Subcutaneous abdominal adipose tissue (tissue), 5 donors: ENCODE measurements at regions not wholly inside any gene's neighbourhood (a gene's known extent, or its start where the extent isn't known, plus 50 kb on each side); places are given as distances from the start of the nearest gene placed in this dataset.

Source experiments
- H3K27ac ChIP-seq: one replicate; pipeline ENCODE4 v1.7.0; 2013; ENCODE audit warnings: low read depth, mild to moderate bottlenecking, inconsistent platforms, low read length, moderate library complexity
- H3K27me3 ChIP-seq, 5 donors: one replicate each; pipeline ENCODE4 v1.7.0; 2013; ENCODE audit warnings: low read length in 5 of 5, inconsistent platforms in 1 of 5; ENCODE audit not compliant: control insufficient read depth in 5 of 5, insufficient read depth in 4 of 5
- H3K36me3 ChIP-seq, 5 donors: one replicate each; pipeline ENCODE4 v1.7.0; 2013; ENCODE audit warnings: low read length in 5 of 5; ENCODE audit not compliant: control insufficient read depth in 5 of 5, insufficient read depth in 5 of 5
- H3K4me1 ChIP-seq, 5 donors: one replicate each; pipeline ENCODE4 v1.7.0; 2013; ENCODE audit warnings: low read length in 5 of 5, mild to moderate bottlenecking in 3 of 5, moderate library complexity in 1 of 5; ENCODE audit not compliant: control insufficient read depth in 5 of 5, insufficient read depth in 5 of 5
- H3K4me3 ChIP-seq, 5 donors: one replicate each; pipeline ENCODE4 v1.7.0; 2013; ENCODE audit warnings: low read length in 5 of 5, low read depth in 1 of 5
- H3K9ac ChIP-seq, 5 donors: one replicate each; pipeline ENCODE4 v1.7.0; 2013; ENCODE audit warnings: low read length in 5 of 5, mild to moderate bottlenecking in 4 of 5, moderate library complexity in 3 of 5
- H3K9me3 ChIP-seq, 5 donors: one replicate each; pipeline ENCODE4 v1.7.0; 2013; ENCODE audit warnings: low read length in 5 of 5; ENCODE audit not compliant: control insufficient read depth in 5 of 5
- donor health status: healthy.
- donor health status: healthy.
- donor health status: healthy.
- donor health status: healthy.
- donor health status: healthy.

- H3K9ac ChIP-seq = no peak overlapping the region
- no peak overlapping the region for H3K27ac ChIP-seq
- no peak overlapping the region for H3K4me3 ChIP-seq
- H3K4me1 ChIP-seq = no peaks in the 10 kb centered on the region
- H3K9me3 ChIP-seq = peaks cover 0 to 2% (median 0%) of the 10 kb centered on the region in 5 donors
- H3K27me3 ChIP-seq = no peaks in the 10 kb centered on the region
- H3K36me3 ChIP-seq = no peaks in the 10 kb centered on the region
Observed at GRCh38 chr4:180153587-180153986, 2089.6 kb upstream of the TENM3 start.

GRCh38 chr4:180156684-180157083, 2086.5 kb upstream of the TENM3 start:
- H3K4me3 ChIP-seq = no peak overlapping the region
- no peaks in the 10 kb centered on the region for H3K36me3 ChIP-seq
- no peaks in the 10 kb centered on the region for H3K4me1 ChIP-seq
- H3K9me3 ChIP-seq = peaks cover 0 to 2% (median 0%) of the 10 kb centered on the region in 5 donors
- H3K27ac ChIP-seq = no peak overlapping the region
- H3K27me3 ChIP-seq = no peaks in the 10 kb centered on the region
- no peak overlapping the region for H3K9ac ChIP-seq

GRCh38 chr4:180160195-180160983, 2082.8 kb upstream of the TENM3 start:
- Histone ChIP-seq H3K36me3 (no peaks in the 10 kb centered on the region), H3K9ac (no peak overlapping the region), H3K4me1 (no peaks in the 10 kb centered on the region), H3K4me3 (no peak overlapping the region), H3K9me3 (no peaks in the 10 kb centered on the region), H3K27ac (no peak overlapping the region), H3K27me3 (no peaks in the 10 kb centered on the region)

- Histone ChIP-seq H3K27ac (no peak overlapping the region), H3K4me1 (no peaks in the 10 kb centered on the region), H3K9ac (no peak overlapping the region), H3K27me3 (no peaks in the 10 kb centered on the region), H3K36me3 (no peaks in the 10 kb centered on the region), H3K9me3 (no peaks in the 10 kb centered on the region), H3K4me3 (no peak overlapping the region)
Observed at GRCh38 chr4:180164799-180165198, 2078.4 kb upstream of the TENM3 start.

- no peak overlapping the region for H3K9ac ChIP-seq
- no peak overlapping the region for H3K4me3 ChIP-seq
- no peaks in the 10 kb centered on the region for H3K27me3 ChIP-seq
- H3K4me1 ChIP-seq = no peaks in the 10 kb centered on the region
- no peak overlapping the region for H3K27ac ChIP-seq
- no peaks in the 10 kb centered on the region for H3K9me3 ChIP-seq
- no peaks in the 10 kb centered on the region for H3K36me3 ChIP-seq
Observed at GRCh38 chr4:180169394-180169793, 2073.8 kb upstream of the TENM3 start.

- Histone ChIP-seq H3K27me3 (no peaks in the 10 kb centered on the region), H3K4me3 (no peak overlapping the region), H3K9me3 (no peaks in the 10 kb centered on the region), H3K36me3 (no peaks in the 10 kb centered on the region), H3K4me1 (no peaks in the 10 kb centered on the region), H3K9ac (no peak overlapping the region), H3K27ac (no peak overlapping the region)
Observed at GRCh38 chr4:180169966-180170365, 2073.2 kb upstream of the TENM3 start.

- no peak overlapping the region for H3K9ac ChIP-seq
- no peak overlapping the region for H3K27ac ChIP-seq
- no peaks in the 10 kb centered on the region for H3K36me3 ChIP-seq
- no peaks in the 10 kb centered on the region for H3K27me3 ChIP-seq
- peaks cover 0 to 3% (median 0%) of the 10 kb centered on the region in 5 donors for H3K9me3 ChIP-seq
- H3K4me1 ChIP-seq = no peaks in the 10 kb centered on the region
- H3K4me3 ChIP-seq = no peak overlapping the region
Observed at GRCh38 chr4:180179146-180179545, 2064.1 kb upstream of the TENM3 start.

- no peak overlapping the region for H3K4me3 ChIP-seq
- peaks cover 0 to 16% (median 0%) of the 10 kb centered on the region in 5 donors for H3K4me1 ChIP-seq
- H3K27ac ChIP-seq = no peak overlapping the region
- H3K27me3 ChIP-seq = no peaks in the 10 kb centered on the region
- no peaks in the 10 kb centered on the region for H3K36me3 ChIP-seq
- H3K9ac ChIP-seq = no peak overlapping the region
- no peaks in the 10 kb centered on the region for H3K9me3 ChIP-seq
Observed at GRCh38 chr4:180189666-180190065, 2053.5 kb upstream of the TENM3 start.

GRCh38 chr4:180190382-180190781, 2052.8 kb upstream of the TENM3 start:
- Histone ChIP-seq H3K9ac (no peak overlapping the region), H3K4me1 (peaks cover 0 to 16% (median 0%) of the 10 kb centered on the region in 5 donors), H3K27ac (no peak overlapping the region), H3K27me3 (no peaks in the 10 kb centered on the region), H3K36me3 (no peaks in the 10 kb centered on the region), H3K4me3 (no peak overlapping the region), H3K9me3 (no peaks in the 10 kb centered on the region)

GRCh38 chr4:180197471-180197870, 2045.7 kb upstream of the TENM3 start:
- Histone ChIP-seq H3K9ac (no peak overlapping the region), H3K36me3 (no peaks in the 10 kb centered on the region), H3K27me3 (no peaks in the 10 kb centered on the region), H3K9me3 (no peaks in the 10 kb centered on the region), H3K4me1 (no peaks in the 10 kb centered on the region), H3K27ac (no peak overlapping the region), H3K4me3 (no peak overlapping the region)
